ENCODE measurements at regions not wholly inside any gene's neighbourhood (a gene's known extent, or its start where the extent isn't known, plus 50 kb on each side); places are given as distances from the start of the nearest gene placed in this dataset.
"Not testable (repeated sequence)": the region's sequence is repeated elsewhere in the genome, so short reads cannot be mapped to it uniquely, and the experiment has no call there.

DNA sequence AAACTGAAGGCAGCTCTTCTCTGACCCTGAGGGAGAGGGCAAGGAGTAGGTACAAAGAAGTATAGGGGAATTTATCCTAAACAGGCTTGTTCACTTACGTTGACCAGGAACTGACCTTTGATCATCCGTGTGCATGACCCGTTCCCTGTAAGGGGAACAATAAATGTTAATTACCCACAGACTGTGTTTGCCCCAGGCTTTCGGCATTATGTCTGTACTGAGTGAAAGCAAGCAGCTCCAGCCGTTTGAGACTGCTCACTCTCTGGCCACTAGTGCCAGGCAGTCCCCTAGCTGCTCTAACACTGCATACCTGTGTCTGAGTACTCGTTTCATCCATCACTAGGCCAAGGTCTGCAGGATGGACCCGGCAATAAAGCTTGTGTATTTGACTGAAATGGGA lies 1365.3 kb downstream of the NCAM2 start:
- H3K36me3 ChIP-seq = no peaks in the 10 kb centered on the region
- no peak overlapping the region for H3K27ac ChIP-seq
- no peak for DNase-seq
- H3K4me1 ChIP-seq = no peaks in the 10 kb centered on the region
- no peaks in the 10 kb centered on the region for H3K27me3 ChIP-seq
- intact Hi-C loops (cut with DNase I; ENCODE audit: low total_unique reads) = no loop called here
- H3K9me3 ChIP-seq = no peaks in the 10 kb centered on the region
- TF ChIP-seq, protein P1, sequence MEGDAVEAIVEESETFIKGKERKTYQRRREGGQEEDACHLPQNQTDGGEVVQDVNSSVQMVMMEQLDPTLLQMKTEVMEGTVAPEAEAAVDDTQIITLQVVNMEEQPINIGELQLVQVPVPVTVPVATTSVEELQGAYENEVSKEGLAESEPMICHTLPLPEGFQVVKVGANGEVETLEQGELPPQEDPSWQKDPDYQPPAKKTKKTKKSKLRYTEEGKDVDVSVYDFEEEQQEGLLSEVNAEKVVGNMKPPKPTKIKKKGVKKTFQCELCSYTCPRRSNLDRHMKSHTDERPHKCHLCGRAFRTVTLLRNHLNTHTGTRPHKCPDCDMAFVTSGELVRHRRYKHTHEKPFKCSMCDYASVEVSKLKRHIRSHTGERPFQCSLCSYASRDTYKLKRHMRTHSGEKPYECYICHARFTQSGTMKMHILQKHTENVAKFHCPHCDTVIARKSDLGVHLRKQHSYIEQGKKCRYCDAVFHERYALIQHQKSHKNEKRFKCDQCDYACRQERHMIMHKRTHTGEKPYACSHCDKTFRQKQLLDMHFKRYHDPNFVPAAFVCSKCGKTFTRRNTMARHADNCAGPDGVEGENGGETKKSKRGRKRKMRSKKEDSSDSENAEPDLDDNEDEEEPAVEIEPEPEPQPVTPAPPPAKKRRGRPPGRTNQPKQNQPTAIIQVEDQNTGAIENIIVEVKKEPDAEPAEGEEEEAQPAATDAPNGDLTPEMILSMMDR (IDR thresholded peaks at IDR 0.05) = no peak
- H3K4me3 ChIP-seq = no peak overlapping the region

DNA sequence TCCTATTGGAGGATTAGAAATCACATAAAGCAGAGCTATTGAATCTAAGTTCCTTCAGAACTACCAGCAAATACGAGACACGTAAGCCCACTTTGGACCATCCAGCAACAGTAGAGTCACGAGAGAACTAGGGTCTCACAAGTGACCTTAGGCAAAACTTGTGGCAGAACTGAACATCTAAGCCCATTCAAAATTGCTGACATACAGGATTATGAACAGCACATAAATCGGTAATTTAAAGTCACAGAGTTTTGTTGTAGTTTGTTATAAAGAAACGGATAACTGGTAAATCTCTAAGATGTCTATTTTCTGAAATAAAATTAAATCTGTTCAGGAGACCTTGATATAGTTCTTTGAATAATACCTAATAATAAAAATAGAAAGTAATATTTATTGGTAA lies 1366.0 kb downstream of the NCAM2 start:
- no peak for DNase-seq
- TF ChIP-seq, protein P1 (IDR thresholded peaks at IDR 0.05) = no peak
- no peak overlapping the region for H3K4me3 ChIP-seq
- H3K4me1 ChIP-seq = no peaks in the 10 kb centered on the region
- no peaks in the 10 kb centered on the region for H3K9me3 ChIP-seq
- no peaks in the 10 kb centered on the region for H3K36me3 ChIP-seq
- intact Hi-C loops (cut with DNase I; ENCODE audit: low total_unique reads) = no loop called here
- no peaks in the 10 kb centered on the region for H3K27me3 ChIP-seq
- H3K27ac ChIP-seq = no peak overlapping the region

DNA sequence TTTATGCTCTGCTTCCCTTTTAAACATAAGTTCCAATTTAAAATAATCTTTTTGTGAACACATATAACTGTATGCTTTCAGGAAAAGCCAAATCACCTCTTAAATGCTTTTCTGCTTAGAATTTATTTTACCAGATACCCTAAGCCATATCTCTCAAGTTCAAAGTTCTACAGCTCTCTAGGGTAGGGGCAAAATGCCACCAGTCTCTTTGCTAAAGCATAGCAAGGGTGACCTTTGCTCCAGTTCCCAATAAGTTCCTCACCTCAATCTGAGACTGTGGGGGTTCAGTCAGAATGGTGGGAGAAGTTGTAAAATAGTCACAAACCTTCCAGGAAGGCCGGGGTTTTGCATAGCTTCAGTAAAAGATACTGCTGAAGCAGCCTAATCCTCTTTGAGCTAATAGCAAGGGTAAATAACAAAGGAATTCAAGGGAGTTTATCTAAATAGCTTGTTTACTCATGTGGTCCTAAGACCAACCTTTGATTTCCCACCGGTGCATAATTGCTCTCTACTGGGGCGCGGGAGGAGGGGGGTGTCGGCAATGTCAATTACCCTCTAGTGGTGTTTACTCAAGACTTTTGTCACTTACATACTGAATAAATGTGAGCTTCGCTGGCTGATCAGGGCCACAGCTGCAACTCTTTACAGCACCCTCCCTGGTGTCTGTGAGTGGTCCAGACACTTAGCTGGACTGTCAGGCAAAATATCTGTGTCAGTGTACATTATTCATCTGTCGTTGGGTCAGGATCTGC lies 1376.2 kb downstream of the NCAM2 start:
- Histone ChIP-seq H3K27me3 (no peaks in the 10 kb centered on the region), H3K4me3 (no peak overlapping the region), H3K27ac (no peak overlapping the region), H3K9me3 (no peaks in the 10 kb centered on the region), H3K4me1 (no peaks in the 10 kb centered on the region), H3K36me3 (no peaks in the 10 kb centered on the region)
- DNase-seq = no peak
- TF ChIP-seq, protein P1 (IDR thresholded peaks at IDR 0.05) = no peak
- intact Hi-C loops (cut with DNase I; ENCODE audit: low total_unique reads) = no loop called here

DNA sequence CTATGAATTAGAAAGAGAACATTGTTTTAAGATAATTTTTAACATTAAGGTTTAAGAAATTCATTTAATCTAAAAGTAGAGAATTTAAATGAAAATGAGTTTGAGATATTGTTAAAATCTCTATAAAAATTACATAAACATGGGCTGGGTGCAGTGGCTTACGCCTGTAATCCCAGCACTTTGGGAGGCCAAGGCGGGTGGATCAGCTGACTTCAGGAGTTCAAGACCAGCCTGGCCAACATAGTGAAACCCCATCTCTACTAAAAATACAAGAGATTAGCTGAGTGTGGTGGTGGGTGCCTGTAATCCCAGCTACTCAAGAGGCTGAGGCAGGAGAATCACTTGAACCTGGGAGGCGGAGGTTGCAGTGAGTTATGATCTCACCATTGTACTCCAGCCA lies 1379.6 kb downstream of the NCAM2 start:
- H3K27ac ChIP-seq; DNase-seq; H3K4me1 ChIP-seq; intact Hi-C loops (cut with DNase I; ENCODE audit: low total_unique reads); H3K9me3 ChIP-seq; H3K36me3 ChIP-seq; H3K27me3 ChIP-seq; H3K4me3 ChIP-seq: not testable (repeated sequence)

DNA sequence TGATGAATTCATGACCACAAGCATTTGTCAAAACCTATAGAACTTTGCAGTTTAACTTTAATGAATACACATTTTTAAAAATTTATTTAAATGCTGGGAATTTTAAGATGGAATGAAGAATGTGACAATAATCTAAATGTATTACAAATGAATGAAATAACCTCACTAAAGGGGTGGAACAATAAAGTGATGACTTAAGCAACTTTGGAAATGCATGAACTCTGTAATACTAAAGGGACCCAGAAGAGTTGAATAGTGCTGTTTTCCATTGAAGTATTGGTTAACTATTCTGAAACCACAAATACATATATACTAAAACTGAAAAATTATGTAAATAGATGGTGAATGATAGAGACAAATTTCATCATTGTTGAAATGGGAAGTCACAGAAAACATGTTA lies 1395.1 kb downstream of the NCAM2 start:
- Histone ChIP-seq H3K36me3 (no peaks in the 10 kb centered on the region), H3K27me3 (no peaks in the 10 kb centered on the region), H3K27ac (no peak overlapping the region), H3K4me3 (no peak overlapping the region), H3K4me1 (no peaks in the 10 kb centered on the region), H3K9me3 (no peaks in the 10 kb centered on the region)
- intact Hi-C loops (cut with DNase I; ENCODE audit: low total_unique reads) = no loop called here
- TF ChIP-seq, protein P1 (IDR thresholded peaks at IDR 0.05) = no peak
- no peak for DNase-seq

DNA sequence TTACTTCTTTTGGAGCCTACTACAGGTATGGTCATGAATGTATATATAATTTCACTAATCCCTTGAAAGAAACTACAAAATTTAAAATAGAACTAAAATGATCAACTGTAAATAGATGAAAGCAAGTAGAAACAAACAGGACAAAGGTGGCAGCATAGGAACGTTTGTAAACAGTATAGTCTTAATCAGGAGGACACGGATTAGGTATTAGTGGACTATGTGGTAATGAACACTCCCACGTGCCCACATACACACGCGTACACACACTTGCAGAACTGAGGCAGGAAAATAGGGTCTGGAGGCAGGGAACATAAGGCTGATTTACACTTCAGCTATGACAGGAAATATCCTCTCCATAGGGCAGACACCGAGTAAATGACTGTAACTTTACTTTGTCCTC lies 1397.8 kb downstream of the NCAM2 start:
- TF ChIP-seq, protein P1 (IDR thresholded peaks at IDR 0.05) = no peak
- H3K27me3 ChIP-seq = no peaks in the 10 kb centered on the region
- H3K4me3 ChIP-seq = no peak overlapping the region
- no peak for DNase-seq
- intact Hi-C loops (cut with DNase I; ENCODE audit: low total_unique reads) = no loop called here
- no peaks in the 10 kb centered on the region for H3K9me3 ChIP-seq
- no peak overlapping the region for H3K27ac ChIP-seq
- H3K36me3 ChIP-seq = no peaks in the 10 kb centered on the region
- no peaks in the 10 kb centered on the region for H3K4me1 ChIP-seq

Measured in tibial artery (tissue), 4 donors.